ENCODE measurements at regions not wholly inside any gene's neighbourhood (a gene's known extent, or its start where the extent isn't known, plus 50 kb on each side); places are given as distances from the start of the nearest gene placed in this dataset.
"Not testable (repeated sequence)": the region's sequence is repeated elsewhere in the genome, so short reads cannot be mapped to it uniquely, and the experiment has no call there.

DNA sequence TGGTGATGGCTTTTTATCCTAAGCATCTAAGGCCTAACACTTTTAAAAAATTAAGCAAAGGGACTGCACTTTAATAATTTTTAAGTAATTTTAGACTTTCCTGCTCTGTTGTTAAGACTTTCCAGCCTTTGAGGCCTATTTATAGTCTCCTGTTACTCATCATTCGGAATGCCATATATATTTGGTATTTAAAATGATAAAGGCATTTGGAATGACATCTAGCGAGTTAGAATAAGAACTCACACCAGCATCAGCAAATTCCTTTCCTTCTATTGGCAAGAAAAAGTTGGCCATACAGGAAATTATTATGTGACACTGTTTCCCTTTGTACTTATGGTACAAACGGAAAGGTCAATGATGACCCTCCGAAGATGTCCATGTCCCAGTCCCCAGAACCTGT lies 88.1 kb upstream of the STMND1 start:
- DNase-seq (ENCODE audit: low read depth in 4 of 4, low spot score in 1 of 4): no peak

DNA sequence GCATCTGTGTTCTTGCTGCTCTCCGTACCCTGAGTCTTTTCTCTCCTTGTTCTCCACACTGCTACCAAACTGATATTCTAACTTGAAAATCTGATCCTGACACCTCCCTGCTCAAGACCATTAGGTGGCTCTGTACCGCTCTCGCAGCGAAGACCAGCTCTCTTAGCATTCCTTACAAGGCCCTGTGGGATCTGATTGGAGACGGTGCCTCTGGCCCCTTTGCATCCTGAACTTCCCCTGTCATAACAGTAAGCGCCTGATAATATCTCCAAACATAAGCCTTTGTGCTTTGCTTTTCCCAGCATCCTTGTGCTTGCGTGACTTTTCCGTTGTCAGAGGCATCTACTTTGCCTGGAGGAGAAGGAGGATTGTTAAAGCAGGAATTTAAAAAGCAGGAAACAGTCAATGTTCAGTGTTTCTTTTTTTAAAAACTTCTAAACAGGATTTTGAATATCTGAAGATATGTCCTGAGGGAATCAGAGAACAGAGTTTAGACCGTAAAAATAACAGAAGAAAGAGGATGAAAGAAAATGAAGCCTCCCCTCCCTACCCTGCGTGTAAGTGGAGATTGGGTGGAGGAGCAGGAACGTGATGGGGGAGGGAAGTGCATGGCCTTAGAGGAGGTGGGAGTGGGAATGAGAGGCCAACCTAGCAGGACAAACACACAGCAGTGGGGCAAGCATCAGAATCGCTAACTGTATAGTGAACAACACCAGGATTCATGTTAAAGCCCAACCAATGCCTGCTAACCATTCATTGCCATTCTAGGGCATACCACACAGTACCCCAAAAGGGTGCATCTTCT lies 89.2 kb upstream of the STMND1 start:
- no peak for DNase-seq (ENCODE audit: low read depth in 4 of 4, low spot score in 1 of 4)

DNA sequence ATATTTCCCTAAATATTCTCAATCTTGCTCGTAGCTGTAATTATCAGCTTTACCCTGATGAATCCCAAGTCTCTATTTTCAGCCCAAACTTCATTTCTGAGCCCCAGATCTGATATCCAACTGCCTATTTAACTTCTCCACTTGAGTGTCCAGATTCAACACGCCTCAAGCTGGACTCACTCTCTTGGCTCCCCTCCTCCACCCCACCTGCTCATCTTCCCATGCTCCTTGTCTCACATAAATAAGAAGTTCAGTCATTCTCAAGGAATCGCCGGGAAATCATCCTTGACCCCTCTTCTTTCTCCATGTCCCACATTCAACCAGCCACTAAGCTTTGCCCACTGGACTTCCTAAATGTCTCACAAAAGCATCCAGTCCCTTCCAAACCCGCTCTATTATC lies 89.9 kb upstream of the STMND1 start:
- no peak for DNase-seq (ENCODE audit: low read depth in 4 of 4, low spot score in 1 of 4)

DNA sequence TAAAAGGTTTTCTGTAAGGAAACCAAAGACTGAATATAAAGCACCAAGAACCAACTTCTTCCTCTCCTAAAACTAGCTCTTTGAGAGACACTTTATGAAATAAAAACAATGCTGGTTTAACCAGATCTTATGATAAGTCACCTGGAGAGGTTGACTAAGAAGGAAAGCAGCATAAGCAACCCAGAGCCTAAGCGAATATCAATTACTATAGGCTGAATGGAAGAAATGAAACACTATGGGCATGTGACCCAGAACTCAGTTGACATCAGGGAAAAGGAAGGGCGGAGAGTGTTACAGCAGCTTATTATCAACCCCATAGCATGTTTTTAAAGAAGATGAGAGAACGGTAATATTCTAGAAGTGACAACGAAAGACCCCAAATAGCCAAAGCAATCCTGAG lies 94.1 kb upstream of the STMND1 start:
- no peak for DNase-seq (ENCODE audit: low read depth in 4 of 4, low spot score in 1 of 4)

DNA sequence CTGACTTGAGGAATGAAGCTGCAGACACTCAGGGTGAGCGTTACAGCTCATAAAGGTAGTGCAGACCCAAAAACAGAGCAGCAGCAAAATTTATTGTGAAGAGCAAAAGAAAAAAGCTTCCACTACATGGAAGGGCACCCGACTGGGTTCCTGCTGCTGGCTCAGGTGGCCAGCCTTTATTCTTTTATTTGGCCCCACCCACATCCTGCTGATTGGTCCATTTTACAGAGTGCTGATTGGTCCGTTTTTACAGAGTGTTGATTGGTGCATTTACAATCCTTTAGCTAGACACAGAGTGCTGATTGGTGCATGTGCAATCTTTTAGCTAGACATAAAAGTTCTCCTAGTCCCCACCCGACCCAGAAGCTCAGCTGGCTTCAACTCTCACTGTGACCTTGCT lies 95.3 kb upstream of the STMND1 start:
- DNase-seq (ENCODE audit: low read depth in 4 of 4, low spot score in 1 of 4): no peak

DNA sequence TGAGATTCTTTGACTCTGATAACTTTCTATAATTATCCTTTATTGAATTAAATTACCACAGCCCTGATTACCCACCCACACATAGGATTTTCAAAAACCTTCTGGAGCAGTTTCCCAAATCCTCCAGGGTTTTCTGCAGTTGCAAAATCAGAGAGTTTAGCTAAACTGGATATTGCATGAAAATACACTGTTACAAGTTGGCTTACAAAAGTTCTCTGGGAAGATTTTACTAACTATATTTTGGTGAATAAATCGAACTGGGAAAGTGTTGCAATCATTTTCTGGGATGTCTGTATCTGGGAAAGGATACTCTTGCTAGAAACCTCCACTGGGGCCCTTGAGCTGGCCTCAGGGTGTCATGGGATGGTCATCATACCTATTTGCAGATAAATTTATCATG lies 97.6 kb upstream of the STMND1 start:
- no peak for DNase-seq (ENCODE audit: low read depth in 4 of 4, low spot score in 1 of 4)

DNA sequence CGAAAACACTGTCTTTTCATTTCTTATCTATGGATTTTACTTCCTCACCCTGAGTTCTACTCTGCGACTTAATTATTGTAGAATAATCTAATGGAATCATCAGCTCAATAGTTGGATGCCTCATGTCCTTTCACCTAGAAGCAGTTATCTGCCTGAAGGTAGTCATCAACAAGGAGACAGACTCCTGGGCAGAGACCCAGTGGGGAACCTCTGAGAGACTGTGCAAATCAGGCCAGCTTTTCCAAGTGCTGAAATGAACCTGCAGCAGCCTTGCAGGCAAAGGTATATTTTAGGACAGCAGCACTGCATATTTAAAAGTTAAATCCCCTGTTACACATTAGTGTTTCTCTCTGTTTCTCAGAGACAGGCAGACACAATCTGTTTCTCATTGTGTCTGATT lies 99.7 kb upstream of the STMND1 start:
- no peak for DNase-seq (ENCODE audit: low read depth in 4 of 4, low spot score in 1 of 4)

DNA sequence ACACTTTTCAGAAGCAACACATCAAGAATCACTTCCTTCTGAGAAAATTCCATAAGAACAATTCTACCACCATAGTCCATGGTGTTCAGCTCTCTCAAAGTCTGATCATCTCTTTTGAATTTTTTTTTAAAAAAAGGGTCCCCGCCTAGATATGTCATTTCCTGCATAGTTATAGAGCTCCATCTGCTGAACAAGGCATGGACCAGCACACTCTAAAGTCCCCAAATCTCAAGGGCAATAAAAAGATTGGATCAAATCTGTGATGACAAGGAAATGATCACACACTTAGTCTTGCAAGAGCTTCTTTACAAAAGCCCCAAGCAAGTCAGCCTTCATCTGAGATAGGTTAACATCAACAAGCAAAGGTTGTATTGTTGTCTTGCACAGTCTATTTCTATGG lies 100.7 kb upstream of the STMND1 start:
- DNase-seq (ENCODE audit: low read depth in 4 of 4, low spot score in 1 of 4): no peak

DNA sequence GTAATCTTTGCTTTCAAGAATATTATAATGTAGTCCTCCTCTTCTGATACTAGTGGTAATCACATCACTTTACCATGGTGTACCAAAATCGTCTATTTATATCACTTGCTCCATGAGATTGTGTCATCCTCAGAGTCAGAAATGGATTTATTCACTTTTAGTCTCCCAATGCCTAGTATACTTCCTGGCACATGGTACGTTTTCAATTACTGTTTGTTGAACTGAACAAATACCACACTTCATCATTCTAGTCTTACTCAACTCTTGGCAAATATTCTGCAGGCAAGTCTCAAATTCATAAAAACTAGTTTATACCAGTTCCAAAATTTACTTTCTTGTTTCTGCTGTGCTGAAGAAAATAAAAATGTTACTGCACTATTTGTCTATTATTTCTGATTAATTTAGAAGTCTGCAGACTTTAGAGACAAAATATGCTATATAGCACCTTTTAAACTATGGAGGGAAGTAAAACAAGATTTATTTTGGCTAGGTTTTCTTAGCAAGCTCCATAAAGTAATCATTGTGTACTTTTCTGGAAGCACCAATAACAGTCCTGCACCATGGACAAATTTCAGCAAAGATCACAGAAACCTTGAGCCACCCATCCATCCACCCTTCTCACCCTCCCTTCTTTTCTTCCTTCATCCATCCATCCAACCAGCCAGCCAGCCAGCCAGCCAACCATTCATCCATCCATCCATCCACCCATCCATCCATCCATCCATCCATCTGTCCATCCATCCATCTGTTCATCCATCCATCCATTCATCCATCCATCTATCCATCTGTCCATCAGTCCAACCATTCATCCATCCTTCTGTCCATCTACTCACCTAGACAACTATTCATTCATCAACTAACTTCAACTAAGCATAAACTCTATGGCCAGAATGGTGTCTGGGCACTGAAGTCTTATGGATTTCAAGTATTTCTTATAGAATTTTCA lies 102.1 kb upstream of the STMND1 start:
- no peak for DNase-seq (ENCODE audit: low read depth in 4 of 4, low spot score in 1 of 4)

DNA sequence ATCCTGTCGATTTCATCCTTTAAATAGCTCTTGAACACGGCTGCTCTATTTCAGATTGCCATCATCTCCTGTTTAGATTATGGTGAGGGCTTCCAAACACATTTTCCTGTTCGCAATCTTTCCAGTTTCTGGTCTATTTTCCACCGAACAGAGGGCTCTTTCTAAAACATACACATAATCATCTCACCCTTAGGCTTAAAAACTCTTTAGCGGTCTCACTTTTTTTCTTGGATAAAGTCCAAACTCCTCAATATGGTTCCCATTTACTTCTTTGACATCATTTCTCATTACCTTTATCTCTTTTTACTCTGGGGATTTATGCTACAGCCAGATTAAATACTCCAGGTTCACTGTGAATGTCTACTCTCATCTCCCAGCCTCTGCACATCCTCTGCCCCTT lies 103.4 kb upstream of the STMND1 start:
- DNase-seq (ENCODE audit: low read depth in 4 of 4, low spot score in 1 of 4): no peak

DNA sequence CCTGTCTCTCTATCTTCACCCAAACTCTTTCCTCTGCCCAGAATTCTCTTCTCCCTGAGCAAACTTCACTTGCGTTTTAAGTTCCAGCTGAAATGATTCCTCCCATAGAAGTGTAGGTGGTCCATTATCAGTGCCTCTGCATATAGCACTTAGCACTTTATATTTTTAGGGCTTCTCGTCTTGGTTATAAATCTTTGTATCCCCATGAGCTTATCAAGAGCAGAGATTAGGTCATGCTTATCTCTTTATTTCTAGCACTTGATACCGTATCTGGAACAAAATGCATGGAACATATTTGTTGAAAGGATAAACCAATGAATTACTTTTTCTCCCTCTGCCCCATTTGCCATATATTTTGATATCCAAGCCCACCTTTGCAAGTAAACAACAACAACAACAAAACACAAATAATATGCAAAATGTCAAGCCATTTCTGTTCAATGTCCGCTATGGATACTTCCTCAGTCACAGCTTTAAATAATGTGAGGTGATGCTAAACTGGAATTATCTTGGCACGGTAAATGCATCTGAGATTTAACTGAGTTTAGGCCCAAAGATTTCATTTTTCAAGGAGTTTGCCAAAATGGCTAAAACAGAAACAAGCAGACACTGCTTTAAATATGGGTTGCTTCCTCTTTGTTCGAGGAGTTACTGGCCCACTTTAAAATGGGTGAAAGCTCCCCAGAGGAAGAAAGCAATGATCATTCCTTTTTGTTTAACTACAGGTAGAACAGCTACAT lies 106.2 kb upstream of the STMND1 start:
- DNase-seq (ENCODE audit: low read depth in 4 of 4, low spot score in 1 of 4): no peak

DNA sequence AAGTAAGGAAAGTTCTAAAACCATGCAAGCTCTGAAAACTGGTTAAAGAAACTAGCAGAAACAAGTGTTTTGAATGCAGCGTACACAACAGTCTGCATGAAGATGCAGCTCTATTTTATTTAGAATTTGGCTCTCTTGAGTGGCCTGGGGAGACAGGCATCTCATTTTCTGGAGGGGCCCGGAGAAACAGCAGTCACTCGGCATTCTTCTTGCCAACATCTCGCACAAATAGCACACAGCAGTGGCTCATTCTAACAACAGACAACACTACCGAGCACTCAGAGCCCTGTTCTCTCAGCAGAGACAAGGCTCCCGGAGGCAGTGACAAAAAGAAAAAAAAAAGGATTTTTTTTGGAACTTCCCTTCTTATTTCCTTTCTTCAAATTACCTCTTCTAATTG lies 108.5 kb upstream of the STMND1 start:
- no peak for DNase-seq (ENCODE audit: low read depth in 4 of 4, low spot score in 1 of 4)

DNA sequence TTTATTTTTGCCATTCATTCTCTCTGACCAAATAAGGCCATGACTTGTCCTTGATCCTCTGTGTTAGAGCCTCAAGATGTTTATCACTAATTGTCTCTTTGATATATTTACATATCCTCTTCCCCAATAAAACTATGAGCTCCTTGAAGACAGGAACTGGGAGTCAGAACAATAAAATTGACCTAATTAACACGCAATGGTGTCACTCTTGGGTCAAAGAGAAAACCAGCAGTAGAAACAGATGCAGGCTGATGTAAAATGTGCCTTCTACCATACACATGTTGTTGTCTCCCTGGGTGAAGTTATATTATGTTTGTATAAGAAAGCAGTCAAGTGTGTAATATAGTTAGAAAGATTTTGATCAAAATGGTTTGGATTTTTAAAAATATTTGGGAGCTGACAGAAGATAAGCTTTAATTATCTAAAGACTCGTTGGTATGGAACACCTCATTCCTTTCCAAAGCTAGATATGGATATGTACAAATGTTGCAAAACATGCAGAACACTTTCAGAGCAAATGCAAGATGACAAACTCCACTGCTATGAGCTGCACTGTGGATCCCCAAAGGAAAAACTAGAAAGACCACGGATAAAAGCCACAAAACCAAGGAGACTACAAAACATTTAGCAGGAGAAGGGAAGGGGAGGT lies 109.7 kb upstream of the STMND1 start:
- DNase-seq (ENCODE audit: low read depth in 4 of 4, low spot score in 1 of 4): no peak

DNA sequence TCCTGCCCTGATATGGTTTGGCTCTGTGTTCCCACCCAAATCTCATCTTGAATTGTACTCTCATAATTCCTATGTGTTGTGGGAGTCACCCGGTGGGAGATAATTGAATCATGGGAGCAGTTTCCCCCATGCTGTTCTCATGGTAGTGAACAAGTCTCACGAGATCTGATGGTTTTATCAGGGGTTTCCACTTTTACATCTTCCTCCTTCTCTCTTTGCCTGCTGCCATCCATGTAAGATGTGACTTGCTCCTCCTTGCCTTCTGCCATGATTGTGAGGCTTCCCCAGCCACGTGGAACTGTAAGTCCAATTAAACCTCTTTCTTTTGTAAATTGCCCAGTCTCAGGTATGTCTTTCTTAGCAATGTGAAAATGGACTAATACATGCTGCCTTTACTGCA lies 111.9 kb upstream of the STMND1 start:
- not testable (repeated sequence) for DNase-seq (ENCODE audit: low read depth in 4 of 4, low spot score in 1 of 4)

DNA sequence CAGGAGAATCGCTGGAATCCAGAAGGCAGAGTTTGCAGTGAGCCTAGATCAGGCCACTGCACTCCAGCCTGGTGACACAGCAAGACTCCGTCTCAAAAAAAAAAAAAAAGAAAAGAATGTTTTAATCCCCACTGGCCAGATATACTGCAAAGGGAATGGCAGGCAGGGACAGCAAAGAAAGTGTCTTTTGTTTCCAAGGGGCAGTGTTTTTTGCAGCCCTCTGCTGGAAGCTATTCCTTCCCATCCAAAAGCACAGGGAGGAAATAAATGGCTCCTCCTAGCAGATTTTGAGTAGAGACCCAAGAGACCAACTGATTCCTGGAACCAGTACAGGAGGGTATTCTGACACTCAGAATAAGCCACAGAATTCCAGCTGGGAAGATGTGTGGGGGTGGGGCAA lies 112.5 kb upstream of the STMND1 start:
- no peak for DNase-seq (ENCODE audit: low read depth in 4 of 4, low spot score in 1 of 4)

DNA sequence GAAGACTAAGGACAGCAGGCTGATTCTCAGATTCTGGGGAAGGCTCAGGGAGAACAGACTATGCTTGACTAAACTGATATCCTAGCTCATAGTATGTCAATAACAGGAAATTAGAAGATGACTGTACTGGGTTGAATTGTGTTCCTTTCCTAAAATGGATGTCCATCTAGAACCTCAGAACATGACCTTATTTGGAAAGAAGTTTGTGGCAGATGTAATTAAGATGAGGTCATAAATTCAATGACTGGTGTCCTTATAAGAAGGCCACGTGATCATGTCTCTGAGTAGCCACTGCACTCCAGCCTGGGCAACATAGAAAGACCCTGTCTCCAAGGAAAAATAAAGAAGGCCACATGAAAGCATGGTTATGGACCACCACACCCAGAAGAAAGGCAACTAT lies 113.9 kb upstream of the STMND1 start:
- no peak for DNase-seq (ENCODE audit: low read depth in 4 of 4, low spot score in 1 of 4)

DNA sequence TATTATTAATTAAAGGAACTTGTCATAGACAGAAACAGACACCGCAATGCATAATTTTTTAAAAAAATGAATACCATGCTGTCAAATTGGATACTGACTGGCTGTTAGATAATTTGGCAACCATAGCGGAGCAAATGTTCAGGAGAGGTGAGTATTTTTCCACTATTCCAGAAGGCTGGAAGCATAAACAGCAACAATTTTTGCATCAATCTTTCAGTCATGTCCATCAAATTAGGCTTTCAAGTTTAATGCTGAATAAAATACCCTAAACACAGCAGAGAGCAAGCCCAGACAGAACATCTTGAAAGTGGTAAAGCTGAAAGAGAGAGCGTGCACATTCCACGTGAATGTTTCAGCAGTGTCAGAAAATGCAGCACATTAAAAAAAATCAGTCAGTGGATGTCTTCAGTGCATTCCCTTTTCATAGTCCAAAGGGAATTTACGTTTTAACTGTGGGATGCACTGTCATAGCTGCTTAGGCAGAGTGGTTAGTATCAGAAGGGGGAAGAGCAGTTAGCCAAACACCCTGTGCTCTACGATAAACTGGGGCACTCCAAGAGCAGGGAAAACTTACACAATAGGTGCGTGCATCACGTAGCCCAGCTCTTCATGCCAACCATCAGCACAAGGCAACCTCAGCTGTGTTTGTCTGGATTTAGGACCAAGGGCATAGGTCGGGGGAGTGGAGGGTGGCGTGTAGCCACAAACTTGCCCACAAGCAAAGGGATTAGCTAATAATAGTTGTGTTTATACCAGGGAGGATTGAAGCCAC lies 116.2 kb upstream of the STMND1 start:
- DNase-seq (ENCODE audit: low read depth in 4 of 4, low spot score in 1 of 4): no peak

DNA sequence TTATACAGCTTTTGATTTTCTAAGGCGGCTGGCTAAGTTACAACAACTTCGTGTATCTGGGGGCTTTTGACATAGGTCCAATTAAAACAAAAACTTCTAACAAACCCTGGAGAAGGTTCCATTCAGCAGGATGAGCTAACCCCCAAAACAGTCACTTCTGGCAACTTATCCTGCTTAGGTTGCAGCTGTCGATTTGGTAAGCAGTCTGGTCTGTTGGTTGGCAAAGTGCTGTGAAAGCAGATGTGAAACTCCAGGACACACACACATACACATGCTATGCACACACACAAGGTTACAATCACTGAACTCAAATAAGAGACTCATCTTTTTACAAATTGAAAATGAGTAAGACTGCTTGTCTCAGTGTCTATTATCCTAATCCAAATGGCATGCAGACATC lies 119.0 kb upstream of the STMND1 start:
- DNase-seq (ENCODE audit: low read depth in 4 of 4, low spot score in 1 of 4): no peak

DNA sequence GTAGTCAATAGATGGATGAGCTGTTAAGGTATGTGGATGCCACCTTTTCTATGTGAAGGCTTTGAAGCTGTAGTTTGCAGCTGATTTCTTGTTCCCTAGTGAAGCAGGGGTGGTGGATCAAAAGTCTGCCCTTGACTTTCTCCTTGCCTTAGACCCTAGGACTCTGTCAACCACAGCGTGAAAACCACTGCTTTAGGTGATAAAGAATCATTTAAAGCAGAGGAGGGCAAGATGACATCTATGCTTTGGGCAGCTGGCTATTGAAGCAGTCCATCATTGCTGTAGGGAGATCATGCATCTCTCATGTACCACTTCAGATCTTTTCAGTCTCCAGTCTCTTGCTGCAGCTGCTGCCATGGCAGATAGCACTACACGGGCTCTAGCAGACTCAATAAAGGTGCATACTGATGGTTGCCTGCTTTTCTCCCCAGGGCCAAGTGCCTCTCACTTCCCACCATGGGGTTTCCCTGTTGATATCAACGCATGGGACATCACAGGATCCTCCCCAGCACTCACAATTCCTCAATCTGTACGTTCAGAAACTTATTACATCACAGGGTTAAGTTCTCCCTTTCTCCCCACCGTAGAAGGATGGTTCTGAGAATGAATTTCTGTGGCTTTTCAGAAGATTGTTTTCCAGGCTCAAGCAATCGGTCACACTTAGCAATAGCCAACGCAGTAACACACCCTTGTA lies 122.0 kb upstream of the STMND1 start:
- no peak for DNase-seq (ENCODE audit: low read depth in 4 of 4, low spot score in 1 of 4)

DNA sequence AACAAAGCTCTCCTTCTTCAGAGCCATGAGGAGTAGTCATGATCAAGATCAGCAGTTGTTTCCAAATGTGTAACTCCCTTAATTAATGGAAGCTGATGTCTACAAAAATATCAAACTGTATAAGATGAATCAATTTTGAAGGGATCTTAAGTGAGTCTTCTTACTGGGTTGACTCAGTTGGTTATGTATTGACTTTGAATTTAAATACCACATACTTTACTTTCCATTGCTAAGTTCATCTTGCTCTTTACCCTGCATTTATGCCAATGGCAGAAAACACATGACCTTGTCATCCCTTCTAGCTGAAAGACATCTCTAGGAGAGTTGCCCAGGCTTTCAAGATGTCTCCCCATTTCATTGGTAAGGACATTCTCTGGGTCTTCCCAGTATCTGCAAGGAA lies 123.2 kb upstream of the STMND1 start:
- no peak for DNase-seq (ENCODE audit: low read depth in 4 of 4, low spot score in 1 of 4)

All from stimulated activated CD4-positive, alpha-beta T cell treated with anti-CD3 and anti-CD28 coated beads, Interleukin-1b, Interleukin-23, amount 100 ng/mL, for 24 hours (primary cell).